ENCODE measurements at regions not wholly inside any gene's neighbourhood (a gene's known extent, or its start where the extent isn't known, plus 50 kb on each side); places are given as distances from the start of the nearest gene placed in this dataset.

DNA sequence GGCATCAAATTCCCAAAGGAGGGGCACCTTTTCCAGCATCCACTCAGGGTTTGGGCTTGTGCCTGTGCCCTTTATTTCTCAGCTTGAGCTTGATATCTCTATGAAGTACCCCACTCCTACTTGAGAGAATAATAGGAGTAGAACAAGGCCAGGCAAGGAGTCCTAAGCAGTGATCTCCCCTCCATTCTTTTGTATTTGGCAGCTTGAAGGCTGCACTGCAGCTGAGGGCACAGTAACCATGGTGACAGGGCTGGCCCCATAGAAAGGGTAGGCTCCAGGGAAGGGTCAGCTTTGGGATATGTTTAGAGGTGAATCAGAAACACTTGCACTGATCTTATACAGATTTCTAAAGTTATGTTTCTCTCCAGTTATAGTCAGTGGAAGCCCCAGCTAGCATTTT lies 145.4 kb upstream of the SLC24A5 start:
- no peak for TF ChIP-seq PAX5 (IDR thresholded peaks at IDR 0.05; ENCODE audit: insufficient read depth, low read length, severe bottlenecking)
- TF ChIP-seq POLR2AphosphoS5 (IDR thresholded peaks at IDR 0.05; ENCODE audit: low read depth, low read length) = no peak
- TF ChIP-seq SPI1 (IDR thresholded peaks at IDR 0.05; ENCODE audit: low read depth, low read length) = no peak
- TF ChIP-seq POLR2A (IDR thresholded peaks at IDR 0.05; ENCODE audit: low read depth, low read length) = no peak
- no peak for TF ChIP-seq POU2F2 (IDR thresholded peaks at IDR 0.05; ENCODE audit: low read depth, low read length)
- TF ChIP-seq TAF1 (IDR thresholded peaks at IDR 0.05; ENCODE audit: low read depth, low read length) = no peak
- DNase-seq (ENCODE audit: insufficient read length, low spot score) (no peak), FAIRE-seq (no peak)

DNA sequence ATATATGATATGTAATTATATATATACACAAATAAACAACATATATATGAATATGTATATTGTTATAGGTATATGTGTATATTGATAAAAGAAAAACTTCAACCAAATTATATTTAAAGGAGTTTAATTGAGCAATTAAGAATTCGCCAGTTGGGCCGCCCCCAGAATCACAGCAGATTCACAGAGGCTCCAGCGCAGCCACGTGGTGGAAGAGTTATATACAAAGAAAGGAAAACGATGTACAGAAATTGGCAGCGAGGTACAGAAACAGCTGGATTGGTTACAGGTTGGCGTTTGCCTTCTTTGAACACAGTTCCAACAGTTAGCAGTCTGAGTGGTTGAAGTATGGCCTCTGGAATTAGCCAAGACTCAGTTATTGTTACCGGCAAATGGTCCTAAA lies 137.3 kb upstream of the SLC24A5 start:
- no peak for DNase-seq (ENCODE audit: insufficient read length, low spot score)
- FAIRE-seq = no peak

DNA sequence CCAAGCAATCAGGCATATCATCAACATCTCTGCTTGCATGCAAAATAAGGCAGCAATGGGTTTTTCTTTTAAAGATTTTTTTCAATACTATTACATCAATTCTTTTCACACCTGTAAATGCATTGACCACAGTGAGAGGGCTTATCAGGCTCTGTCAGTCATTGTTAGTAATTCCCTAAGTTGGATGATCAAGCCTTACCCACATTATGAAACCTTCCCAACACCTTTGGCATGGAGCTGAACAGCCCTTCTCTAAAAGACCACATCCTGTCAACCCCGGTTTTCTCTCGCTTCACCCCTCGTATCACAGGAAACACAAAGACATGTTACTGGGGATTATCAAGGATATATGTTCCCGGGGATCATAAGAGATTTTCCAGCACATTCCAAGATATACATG lies 135.2 kb upstream of the SLC24A5 start:
- no peak for FAIRE-seq
- TF ChIP-seq SPI1 (IDR thresholded peaks at IDR 0.05; ENCODE audit: low read depth, low read length) = no peak
- TF ChIP-seq POLR2A (IDR thresholded peaks at IDR 0.05; ENCODE audit: low read depth, low read length) = no peak
- no peak for TF ChIP-seq PAX5 (IDR thresholded peaks at IDR 0.05; ENCODE audit: insufficient read depth, low read length, severe bottlenecking)
- no peak for TF ChIP-seq TAF1 (IDR thresholded peaks at IDR 0.05; ENCODE audit: low read depth, low read length)
- TF ChIP-seq POLR2AphosphoS5 (IDR thresholded peaks at IDR 0.05; ENCODE audit: low read depth, low read length) = no peak
- no peak for TF ChIP-seq POU2F2 (IDR thresholded peaks at IDR 0.05; ENCODE audit: low read depth, low read length)
- DNase-seq (ENCODE audit: insufficient read length, low spot score) = no peak

More for the DNA sequence above, 137.3 kb upstream of the SLC24A5 start:
- TF ChIP-seq TAF1 (IDR thresholded peaks at IDR 0.05; ENCODE audit: low read depth, low read length) (no peak), POU2F2 (IDR thresholded peaks at IDR 0.05; ENCODE audit: low read depth, low read length) (no peak), PAX5 (IDR thresholded peaks at IDR 0.05; ENCODE audit: insufficient read depth, low read length, severe bottlenecking) (no peak), POLR2AphosphoS5 (IDR thresholded peaks at IDR 0.05; ENCODE audit: low read depth, low read length) (no peak), SPI1 (IDR thresholded peaks at IDR 0.05; ENCODE audit: low read depth, low read length) (no peak), POLR2A (IDR thresholded peaks at IDR 0.05; ENCODE audit: low read depth, low read length) (no peak)

DNA sequence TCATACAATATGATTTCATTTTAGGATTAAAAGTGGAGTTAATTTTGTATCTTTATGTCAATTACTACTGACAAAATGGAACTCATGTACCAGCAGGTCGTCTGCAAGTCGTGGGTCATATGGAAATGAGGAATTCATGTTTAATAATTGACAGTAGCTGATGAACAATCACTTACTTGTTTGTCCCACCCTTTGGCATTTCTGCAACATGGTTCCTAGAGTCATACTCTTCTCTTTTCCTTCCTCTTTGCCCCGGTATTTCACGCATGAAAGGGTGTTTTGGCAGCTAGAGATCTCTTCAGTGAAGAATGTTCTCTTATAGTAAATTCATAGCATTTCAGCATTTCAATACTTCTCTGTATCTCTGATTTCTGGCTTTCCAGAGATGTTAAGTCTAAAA lies 133.3 kb upstream of the SLC24A5 start:
- no peak for FAIRE-seq
- TF ChIP-seq TAF1 (IDR thresholded peaks at IDR 0.05; ENCODE audit: low read depth, low read length) = no peak
- no peak for DNase-seq (ENCODE audit: insufficient read length, low spot score)

DNA sequence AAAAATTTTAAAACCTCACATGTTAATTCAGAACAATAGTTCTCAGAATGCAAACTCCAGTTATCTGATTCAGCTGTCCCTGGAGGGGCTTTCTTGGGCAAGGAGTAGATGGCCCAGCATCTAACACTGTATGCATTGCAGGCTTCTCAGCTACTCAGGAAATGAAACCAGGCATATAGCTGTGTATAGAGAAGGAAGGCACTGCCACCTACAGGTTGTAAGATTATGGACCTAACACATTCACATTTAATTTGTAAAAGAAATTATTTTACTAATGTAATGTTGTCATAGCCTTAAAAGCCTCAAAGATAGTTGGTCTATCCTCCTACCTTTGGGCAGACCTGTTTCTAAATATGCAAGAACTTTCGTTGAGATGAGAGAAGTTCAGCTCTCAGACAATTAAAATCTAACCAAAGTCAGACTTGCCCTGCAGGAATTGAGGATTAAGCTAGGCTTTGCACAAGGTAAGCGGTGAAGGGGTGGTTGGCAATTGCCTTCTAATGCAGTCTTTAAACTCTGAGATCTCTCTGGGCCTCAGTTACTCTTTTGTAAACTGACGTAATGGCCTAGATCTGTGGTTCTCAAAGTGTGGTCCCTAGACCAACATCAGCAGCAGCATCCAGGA lies 132.8 kb upstream of the SLC24A5 start:
- FAIRE-seq (no peak), DNase-seq (ENCODE audit: insufficient read length, low spot score) (peak; percentile 16)
- TF ChIP-seq TAF1 (IDR thresholded peaks at IDR 0.05; ENCODE audit: low read depth, low read length) = no peak
- TF ChIP-seq PAX5 (IDR thresholded peaks at IDR 0.05; ENCODE audit: insufficient read depth, low read length, severe bottlenecking) = no peak
- TF ChIP-seq POLR2AphosphoS5 (IDR thresholded peaks at IDR 0.05; ENCODE audit: low read depth, low read length) = no peak
- TF ChIP-seq POU2F2 (IDR thresholded peaks at IDR 0.05; ENCODE audit: low read depth, low read length) = no peak
- TF ChIP-seq SPI1 (IDR thresholded peaks at IDR 0.05; ENCODE audit: low read depth, low read length) = peak; percentile 44

DNA sequence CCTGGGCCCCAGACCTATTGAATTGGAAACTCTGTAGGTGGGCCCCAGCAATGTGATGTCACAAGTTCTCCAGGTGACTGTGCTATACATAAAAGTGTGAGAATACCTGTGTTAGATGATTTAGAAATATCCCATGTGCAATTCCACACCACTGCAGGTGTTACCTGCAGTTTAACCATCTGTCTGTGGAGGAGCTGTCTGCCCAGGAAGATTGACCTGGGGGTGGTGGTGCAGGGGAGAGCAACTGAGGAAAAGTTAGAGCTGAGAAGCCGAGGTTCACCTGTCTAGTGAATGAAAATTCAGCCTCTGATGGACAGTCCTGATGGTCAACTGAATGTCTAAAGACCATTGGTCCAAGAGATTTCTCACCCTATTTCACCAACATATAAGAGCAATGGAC lies 132.2 kb upstream of the SLC24A5 start:
- FAIRE-seq (no peak), DNase-seq (ENCODE audit: insufficient read length, low spot score) (no peak)
- TF ChIP-seq POLR2A (IDR thresholded peaks at IDR 0.05; ENCODE audit: low read depth, low read length) (no peak), POU2F2 (IDR thresholded peaks at IDR 0.05; ENCODE audit: low read depth, low read length) (no peak), POLR2AphosphoS5 (IDR thresholded peaks at IDR 0.05; ENCODE audit: low read depth, low read length) (no peak)

DNA sequence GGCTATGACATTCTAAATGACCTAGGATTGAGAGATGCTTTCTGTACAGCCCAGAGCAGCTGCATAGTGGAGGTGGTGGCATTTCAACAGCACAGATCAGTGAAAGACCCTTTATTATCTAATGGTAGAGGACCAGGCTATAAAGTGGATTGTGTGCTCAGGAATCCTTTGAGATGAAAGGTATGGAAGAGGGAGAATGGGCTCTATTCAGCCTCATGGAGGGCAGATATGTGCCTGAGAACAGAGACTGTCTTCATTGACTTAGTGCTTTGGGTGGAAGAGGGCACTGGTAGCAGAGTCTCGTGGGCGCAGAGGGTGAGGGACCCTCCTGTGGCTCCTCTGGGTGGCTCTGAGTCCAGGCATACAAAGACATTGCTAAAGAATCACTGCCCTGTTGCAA lies 130.0 kb upstream of the SLC24A5 start:
- FAIRE-seq (no peak), DNase-seq (ENCODE audit: insufficient read length, low spot score) (no peak)
- TF ChIP-seq SPI1 (IDR thresholded peaks at IDR 0.05; ENCODE audit: low read depth, low read length) (no peak), POLR2A (IDR thresholded peaks at IDR 0.05; ENCODE audit: low read depth, low read length) (no peak), POU2F2 (IDR thresholded peaks at IDR 0.05; ENCODE audit: low read depth, low read length) (no peak), POLR2AphosphoS5 (IDR thresholded peaks at IDR 0.05; ENCODE audit: low read depth, low read length) (no peak), TAF1 (IDR thresholded peaks at IDR 0.05; ENCODE audit: low read depth, low read length) (no peak), PAX5 (IDR thresholded peaks at IDR 0.05; ENCODE audit: insufficient read depth, low read length, severe bottlenecking) (no peak)

DNA sequence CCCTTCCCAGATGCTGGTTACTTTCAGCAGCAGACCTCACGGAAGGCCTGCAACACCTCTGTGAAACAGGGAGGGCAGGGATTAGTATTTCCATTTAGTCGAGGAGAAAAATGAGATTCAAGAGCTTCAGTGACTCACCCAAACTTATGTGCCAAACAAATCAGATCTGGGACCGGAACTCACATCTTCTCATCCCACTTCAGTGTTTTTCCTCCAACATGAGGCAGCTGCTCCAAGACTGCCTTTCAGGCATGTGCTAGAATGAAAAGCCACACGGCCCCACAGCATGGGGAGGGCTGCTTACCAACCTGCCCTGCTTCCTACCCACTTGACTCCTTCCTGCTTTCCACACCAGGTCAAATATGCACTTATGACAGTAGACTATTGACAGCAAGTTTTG lies 129.4 kb upstream of the SLC24A5 start:
- no peak for TF ChIP-seq POLR2AphosphoS5 (IDR thresholded peaks at IDR 0.05; ENCODE audit: low read depth, low read length)
- TF ChIP-seq POU2F2 (IDR thresholded peaks at IDR 0.05; ENCODE audit: low read depth, low read length) = no peak
- TF ChIP-seq TAF1 (IDR thresholded peaks at IDR 0.05; ENCODE audit: low read depth, low read length) = no peak
- no peak for TF ChIP-seq POLR2A (IDR thresholded peaks at IDR 0.05; ENCODE audit: low read depth, low read length)
- no peak for TF ChIP-seq PAX5 (IDR thresholded peaks at IDR 0.05; ENCODE audit: insufficient read depth, low read length, severe bottlenecking)
- TF ChIP-seq SPI1 (IDR thresholded peaks at IDR 0.05; ENCODE audit: low read depth, low read length) = no peak
- DNase-seq (ENCODE audit: insufficient read length, low spot score) (no peak), FAIRE-seq (no peak)

DNA sequence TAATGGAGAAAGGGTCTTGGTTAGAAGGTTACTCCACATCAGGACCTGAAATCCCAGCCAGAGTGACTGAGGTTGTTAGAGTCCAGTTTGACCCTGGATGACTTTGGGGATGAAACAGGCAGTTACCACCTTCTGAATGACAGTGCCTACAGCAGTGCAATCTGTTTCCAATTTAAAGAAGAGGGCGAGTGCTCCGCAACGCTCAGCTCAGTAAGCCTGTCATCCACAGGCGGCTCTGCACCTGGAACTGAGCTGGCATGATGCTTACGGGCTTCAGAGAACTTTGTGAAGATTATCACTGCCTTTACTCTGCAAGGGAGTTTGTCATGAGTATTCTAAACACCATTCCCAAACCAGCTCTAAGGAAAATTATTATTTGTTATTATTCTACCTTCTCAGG lies 127.7 kb upstream of the SLC24A5 start:
- FAIRE-seq (no peak), DNase-seq (ENCODE audit: insufficient read length, low spot score) (no peak)
- TF ChIP-seq SPI1 (IDR thresholded peaks at IDR 0.05; ENCODE audit: low read depth, low read length) (no peak), TAF1 (IDR thresholded peaks at IDR 0.05; ENCODE audit: low read depth, low read length) (no peak), PAX5 (IDR thresholded peaks at IDR 0.05; ENCODE audit: insufficient read depth, low read length, severe bottlenecking) (no peak), POLR2AphosphoS5 (IDR thresholded peaks at IDR 0.05; ENCODE audit: low read depth, low read length) (no peak), POLR2A (IDR thresholded peaks at IDR 0.05; ENCODE audit: low read depth, low read length) (no peak), POU2F2 (IDR thresholded peaks at IDR 0.05; ENCODE audit: low read depth, low read length) (no peak)

DNA sequence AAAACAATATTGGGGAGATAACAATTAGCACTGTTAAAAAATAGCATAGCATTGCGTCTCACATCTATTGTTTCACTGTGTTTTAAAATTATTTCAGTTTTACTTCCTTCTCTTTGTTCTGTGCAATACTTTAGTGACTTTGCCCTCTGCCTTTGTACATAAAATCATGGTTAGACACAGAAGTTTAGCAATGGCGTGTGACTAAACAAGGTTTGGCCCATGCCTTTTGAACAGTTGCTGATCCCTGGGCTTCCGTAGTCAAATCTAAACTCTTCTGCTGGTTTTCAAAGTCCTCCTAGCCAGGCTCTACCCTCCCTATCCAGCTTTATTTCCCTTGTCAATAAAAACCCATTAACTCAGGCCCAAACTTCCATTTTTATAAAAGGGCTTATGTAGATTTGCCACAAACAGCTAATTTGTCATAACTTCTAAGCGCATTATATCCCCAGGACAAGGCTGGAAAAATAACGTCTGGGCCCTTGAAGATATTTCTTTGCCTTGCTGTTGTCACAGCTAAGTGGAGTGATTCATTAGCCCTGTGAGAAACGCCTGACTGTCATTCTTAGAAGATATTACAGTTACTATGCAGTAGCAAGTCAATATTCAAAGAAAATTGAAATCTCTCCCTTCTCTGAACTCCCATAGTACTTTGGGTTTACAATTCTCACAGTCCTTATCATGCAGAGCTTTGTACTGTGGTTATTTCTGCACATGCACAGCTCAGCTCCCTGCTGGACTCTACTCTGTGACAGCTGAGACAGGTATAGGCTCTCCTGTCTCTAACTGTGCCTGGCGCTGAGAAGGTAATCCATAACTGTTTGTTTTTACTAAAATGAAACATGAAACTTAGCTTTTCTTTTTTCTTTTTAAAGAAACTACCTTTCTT lies 123.4 kb upstream of the SLC24A5 start:
- TF ChIP-seq POU2F2 (IDR thresholded peaks at IDR 0.05; ENCODE audit: low read depth, low read length) (no peak), POLR2AphosphoS5 (IDR thresholded peaks at IDR 0.05; ENCODE audit: low read depth, low read length) (no peak), TAF1 (IDR thresholded peaks at IDR 0.05; ENCODE audit: low read depth, low read length) (no peak), PAX5 (IDR thresholded peaks at IDR 0.05; ENCODE audit: insufficient read depth, low read length, severe bottlenecking) (no peak), SPI1 (IDR thresholded peaks at IDR 0.05; ENCODE audit: low read depth, low read length) (no peak), POLR2A (IDR thresholded peaks at IDR 0.05; ENCODE audit: low read depth, low read length) (no peak)
- no peak for DNase-seq (ENCODE audit: insufficient read length, low spot score)
- FAIRE-seq = no peak

Measured in GM12891 (cell line).